ENCODE measurements at regions not wholly inside any gene's neighbourhood (a gene's known extent, or its start where the extent isn't known, plus 50 kb on each side); places are given as distances from the start of the nearest gene placed in this dataset.

DNA sequence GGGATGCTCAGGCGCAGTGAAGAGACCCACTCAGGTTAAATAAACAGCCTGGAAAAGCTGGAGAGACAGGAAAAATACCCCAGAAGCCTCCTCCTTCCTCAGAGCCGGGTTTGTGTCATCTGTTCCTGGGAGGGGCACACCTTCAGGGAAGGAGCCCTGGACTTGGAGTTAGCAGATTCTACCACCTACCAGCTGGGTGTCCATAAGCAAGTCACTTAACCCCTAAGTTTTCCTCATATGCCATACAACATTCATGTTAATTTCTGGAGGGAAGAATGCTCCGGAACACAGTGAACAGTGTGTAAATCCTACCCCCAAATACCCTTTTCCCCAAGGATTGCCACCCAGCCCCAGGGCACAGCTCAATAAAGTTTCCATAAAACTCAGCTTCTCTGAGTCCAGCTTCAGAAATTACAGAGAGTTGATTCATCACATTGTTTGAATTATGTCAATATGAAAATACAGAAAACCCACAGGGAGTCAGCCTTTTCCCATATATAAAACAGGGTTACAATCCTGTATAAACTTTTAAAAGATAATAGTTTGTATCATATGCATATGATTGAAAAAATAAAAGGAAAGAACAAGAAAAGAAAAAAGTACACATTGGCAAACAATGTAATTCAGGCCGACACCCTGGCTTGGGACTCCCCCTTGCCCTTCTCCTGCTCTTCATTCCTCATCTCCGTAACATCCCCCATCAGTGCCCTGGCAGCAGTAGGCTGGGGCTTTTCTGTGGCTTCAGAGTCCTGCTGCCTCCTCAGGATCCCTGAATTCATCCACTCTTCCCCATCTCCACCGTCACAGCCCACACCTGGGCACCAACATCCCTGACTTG, 291.8 kb upstream of the USP24 start:
- no peak overlapping the region for H3K4me3 ChIP-seq (ENCODE audit: low read depth, low read length)

DNA sequence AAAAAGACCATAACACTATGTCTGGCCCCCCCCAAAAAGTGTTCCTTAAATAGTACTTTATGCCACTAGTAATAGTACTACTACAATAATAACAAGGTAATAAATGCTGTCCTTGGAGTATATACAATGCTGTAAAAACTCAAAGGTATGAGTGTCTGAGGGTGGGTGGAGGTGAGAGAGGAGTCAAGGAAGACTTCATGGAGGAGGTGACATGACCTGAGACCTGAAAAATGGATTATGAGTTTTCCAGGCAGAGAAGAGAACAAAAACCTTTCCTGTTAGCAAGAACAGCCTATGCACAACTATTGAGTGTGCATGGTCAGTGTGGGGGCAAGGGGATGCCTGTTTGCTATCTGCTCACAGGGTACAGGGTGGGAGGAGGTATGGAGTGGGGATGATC, 290.2 kb upstream of the USP24 start:
- TF ChIP-seq, protein P1, sequence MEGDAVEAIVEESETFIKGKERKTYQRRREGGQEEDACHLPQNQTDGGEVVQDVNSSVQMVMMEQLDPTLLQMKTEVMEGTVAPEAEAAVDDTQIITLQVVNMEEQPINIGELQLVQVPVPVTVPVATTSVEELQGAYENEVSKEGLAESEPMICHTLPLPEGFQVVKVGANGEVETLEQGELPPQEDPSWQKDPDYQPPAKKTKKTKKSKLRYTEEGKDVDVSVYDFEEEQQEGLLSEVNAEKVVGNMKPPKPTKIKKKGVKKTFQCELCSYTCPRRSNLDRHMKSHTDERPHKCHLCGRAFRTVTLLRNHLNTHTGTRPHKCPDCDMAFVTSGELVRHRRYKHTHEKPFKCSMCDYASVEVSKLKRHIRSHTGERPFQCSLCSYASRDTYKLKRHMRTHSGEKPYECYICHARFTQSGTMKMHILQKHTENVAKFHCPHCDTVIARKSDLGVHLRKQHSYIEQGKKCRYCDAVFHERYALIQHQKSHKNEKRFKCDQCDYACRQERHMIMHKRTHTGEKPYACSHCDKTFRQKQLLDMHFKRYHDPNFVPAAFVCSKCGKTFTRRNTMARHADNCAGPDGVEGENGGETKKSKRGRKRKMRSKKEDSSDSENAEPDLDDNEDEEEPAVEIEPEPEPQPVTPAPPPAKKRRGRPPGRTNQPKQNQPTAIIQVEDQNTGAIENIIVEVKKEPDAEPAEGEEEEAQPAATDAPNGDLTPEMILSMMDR (IDR thresholded peaks at IDR 0.05; ENCODE audit: low read depth, low read length, missing control alignments), result no peak
- H3K4me3 ChIP-seq (ENCODE audit: low read depth, low read length), result no peak overlapping the region
- DNase-seq (ENCODE audit: low read depth), result no peak

More for the DNA sequence above, 291.8 kb upstream of the USP24 start:
- TF ChIP-seq, protein P1 (IDR thresholded peaks at IDR 0.05; ENCODE audit: low read depth, low read length, missing control alignments), result no peak
- DNase-seq (ENCODE audit: low read depth), result no peak

DNA sequence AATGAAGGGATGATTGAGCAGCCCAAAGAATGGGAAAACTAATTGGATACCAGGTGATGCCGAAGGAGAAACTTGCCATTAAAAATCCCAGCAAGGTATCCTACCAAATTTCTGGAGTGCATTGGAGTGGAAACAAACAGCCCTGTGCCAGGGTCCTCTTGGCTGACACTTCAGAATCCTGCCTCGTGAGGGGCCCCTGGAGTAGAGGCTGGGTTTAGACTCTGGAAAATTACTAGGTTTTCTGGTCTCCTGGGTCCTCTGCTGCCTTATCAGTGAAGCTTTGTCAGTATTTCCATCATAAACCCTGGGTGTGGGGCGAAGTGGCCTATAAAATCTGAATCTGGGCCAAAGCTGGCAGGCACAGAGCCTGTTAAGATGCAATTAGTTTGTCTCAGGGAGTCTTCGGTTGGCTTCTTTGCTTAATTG, 289.2 kb upstream of the USP24 start:
- no peak for DNase-seq (ENCODE audit: low read depth)
- no peak overlapping the region for H3K4me3 ChIP-seq (ENCODE audit: low read depth, low read length)
- TF ChIP-seq, protein P1 (IDR thresholded peaks at IDR 0.05; ENCODE audit: low read depth, low read length, missing control alignments), result no peak

DNA sequence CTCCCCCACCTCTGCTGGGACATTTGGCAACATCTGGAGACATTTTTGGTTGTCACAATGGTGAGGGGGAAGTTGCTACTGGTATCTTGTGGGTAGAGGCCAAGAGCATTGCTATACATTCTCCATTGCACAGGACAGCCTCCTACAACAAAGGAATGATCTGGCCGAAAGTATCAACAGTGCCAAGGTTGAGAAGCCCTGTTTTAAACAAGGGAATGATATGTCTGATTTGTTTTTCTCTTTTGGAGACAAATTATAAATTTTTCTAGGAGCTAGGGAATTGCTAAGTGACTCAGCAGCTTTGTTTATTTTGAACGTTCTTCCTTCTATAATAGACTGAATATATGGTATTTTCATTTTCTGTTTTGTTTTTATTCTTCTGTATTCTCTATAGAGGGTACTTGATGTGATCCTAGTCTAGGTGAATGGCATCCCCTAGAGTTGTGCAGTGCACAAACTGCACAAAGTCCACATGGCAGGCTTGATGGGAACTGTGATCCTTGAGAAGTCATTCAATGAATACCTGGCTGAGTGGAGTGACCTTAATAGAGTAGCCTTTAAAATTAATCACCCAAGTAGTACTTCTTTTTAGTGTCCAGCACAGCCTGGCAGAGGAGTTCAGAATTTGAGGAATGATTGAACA, 288.6 kb upstream of the USP24 start:
- TF ChIP-seq, protein P1 (IDR thresholded peaks at IDR 0.05; ENCODE audit: low read depth, low read length, missing control alignments), result no peak
- H3K4me3 ChIP-seq (ENCODE audit: low read depth, low read length), result no peak overlapping the region
- DNase-seq (ENCODE audit: low read depth), result no peak

DNA sequence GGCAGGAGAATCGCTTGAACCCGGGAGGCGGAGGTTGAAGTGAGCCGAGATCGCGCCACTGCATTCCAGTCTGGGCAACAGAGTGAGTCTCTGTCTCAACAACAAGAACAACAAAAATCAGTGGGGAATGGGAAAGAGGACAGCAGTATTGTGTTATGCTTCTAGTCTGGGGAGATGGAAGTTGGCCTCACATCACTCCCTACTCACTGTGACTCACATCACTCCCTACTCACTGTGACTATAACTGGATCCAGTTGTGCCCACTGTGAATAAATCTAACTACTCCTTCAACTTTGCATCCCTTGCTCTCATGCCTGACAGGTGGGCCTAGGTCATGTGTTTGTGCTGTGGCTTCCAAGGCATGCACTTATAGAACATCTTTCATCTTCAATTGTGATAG, 285.4 kb upstream of the USP24 start:
- DNase-seq (ENCODE audit: low read depth), result no peak
- H3K4me3 ChIP-seq (ENCODE audit: low read depth, low read length), result no peak overlapping the region
- TF ChIP-seq, protein P1 (IDR thresholded peaks at IDR 0.05; ENCODE audit: low read depth, low read length, missing control alignments), result no peak

DNA sequence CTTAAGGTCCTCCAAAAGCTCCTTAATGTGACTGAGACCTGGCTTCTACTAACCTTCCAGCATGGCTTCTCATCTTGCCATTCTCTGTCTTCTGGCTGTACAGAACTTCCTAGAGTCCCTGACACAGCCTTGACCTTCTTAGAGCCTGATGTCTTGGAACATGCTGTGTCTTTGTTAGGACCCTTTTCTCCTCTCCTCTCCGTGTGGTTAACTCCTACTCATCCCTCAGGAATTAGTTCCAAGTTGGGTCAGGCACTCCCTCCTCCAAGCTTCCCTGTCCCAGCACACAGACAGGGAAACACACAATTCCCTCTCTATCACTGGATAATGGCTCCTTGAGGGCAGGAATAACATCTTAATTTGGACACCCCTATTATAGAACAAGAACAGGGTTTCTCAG, 275.4 kb upstream of the USP24 start:
- H3K4me3 ChIP-seq (ENCODE audit: low read depth, low read length), result no peak overlapping the region
- TF ChIP-seq, protein P1 (IDR thresholded peaks at IDR 0.05; ENCODE audit: low read depth, low read length, missing control alignments), result no peak
- DNase-seq (ENCODE audit: low read depth), result no peak

All from GM12864 (cell line).